ENCODE measurements at regions not wholly inside any gene's neighbourhood (a gene's known extent, or its start where the extent isn't known, plus 50 kb on each side); places are given as distances from the start of the nearest gene placed in this dataset.

- Histone ChIP-seq H3K9me3 (ENCODE audit: control insufficient read depth, insufficient read depth, low read length) (peaks cover 14% of the 10 kb centered on the region), H3K9me1 (ENCODE audit: insufficient read depth, low read length) (no peaks in the 10 kb centered on the region), H3K14ac (replicated peaks; ENCODE audit: low read depth, low read length) (no peak overlapping the region), H3K79me1 (ENCODE audit: low read depth in 1 of 2, low read length in 2 of 2) (no peaks in the 10 kb centered on the region), H4K91ac (ENCODE audit: insufficient read depth, low read depth, low read length) (no peak overlapping the region), H4K20me1 (ENCODE audit: insufficient read depth, low read length) (no peaks in the 10 kb centered on the region), H2AFZ (replicated peaks; ENCODE audit: low read length, poor library complexity) (no peak overlapping the region), H2AK5ac (ENCODE audit: low read depth, low read length) (no peak overlapping the region), H2BK5ac (ENCODE audit: low read depth, low read length, poor library complexity, severe bottlenecking) (no peak overlapping the region), H3K56ac (ENCODE audit: extremely low read depth, insufficient read depth, low read length) (no peak overlapping the region), H4K8ac (ENCODE audit: low read depth in 2 of 2, low read length in 2 of 2) (no peak overlapping the region), H4K5ac (ENCODE audit: low read depth, low read length) (no peak overlapping the region), H3K23ac (ENCODE audit: low read depth, low read length) (no peak overlapping the region), H2BK15ac (ENCODE audit: low read depth, low read length) (no peak overlapping the region), H3K27me3 (ENCODE audit: control insufficient read depth, insufficient read depth, low read length) (no peaks in the 10 kb centered on the region), H3K27ac (ENCODE audit: insufficient read depth, low read length) (no peak overlapping the region), H3K9ac (ENCODE audit: low read depth, low read length) (no peak overlapping the region), H3K4me2 (ENCODE audit: low read depth, low read length) (no peak overlapping the region), H3K4me1 (ENCODE audit: control insufficient read depth, insufficient read depth, low read length) (no peaks in the 10 kb centered on the region), H3K4me3 (ENCODE audit: insufficient read depth, low read depth, low read length) (no peak overlapping the region), H3K36me3 (ENCODE audit: control insufficient read depth, insufficient read depth, low read length) (no peaks in the 10 kb centered on the region), H2BK20ac (ENCODE audit: low read depth, low read length) (no peak overlapping the region), H2AK9ac (replicated peaks; ENCODE audit: low read depth, low read length, poor library complexity) (no peak overlapping the region), H2BK120ac (ENCODE audit: low read depth, low read length) (no peak overlapping the region), H3K18ac (ENCODE audit: low read depth, low read length) (no peak overlapping the region), H3K4ac (ENCODE audit: low read depth, low read length) (no peak overlapping the region)
- ChIA-PET CTCF (no interaction called here), POLR2A (ENCODE audit: unreplicated experiment) (no interaction called here)
- 33% methylated on average over 1 of the region's 1 CpG; no CpG with 5 or more reads in 1 of the 2 experiments for WGBS, 2 experiments (ENCODE audit: extremely low coverage in 2 of 2, insufficient read length in 1 of 2)
- in situ Hi-C loops (cut with MboI; ENCODE audit: low sequenced_read_pairs) (no loop called here), dilution Hi-C loops (cut with HindIII; ENCODE audit: low sequenced_read_pairs, unreplicated experiment) (no loop called here), intact Hi-C loops (cut with micrococcal nuclease) (no loop called here)
- no peak for ATAC-seq (ENCODE audit: low read depth)
- TF ChIP-seq FOS (IDR thresholded peaks at IDR 0.05; ENCODE audit: low read depth, low read length) (no peak), CTCF (conservative IDR thresholded peaks at IDR 0.05; ENCODE audit: low read depth, low read length) (no peak), RAD21 (IDR thresholded peaks at IDR 0.05; ENCODE audit: low read length) (no peak), USF2 (IDR thresholded peaks at IDR 0.05; ENCODE audit: low read depth, low read length) (no peak), CHD1 (IDR thresholded peaks at IDR 0.05; ENCODE audit: low read depth, low read length) (no peak), NFE2L2 (IDR thresholded peaks at IDR 0.05; ENCODE audit: low read depth, low read length) (no peak), MXI1 (IDR thresholded peaks at IDR 0.05; ENCODE audit: borderline replicate concordance, low read depth, low read length) (no peak), RCOR1 (IDR thresholded peaks at IDR 0.05; ENCODE audit: insufficient replicate concordance, low read length) (no peak), MAFK (IDR thresholded peaks at IDR 0.05; ENCODE audit: low read depth, low read length) (no peak), BHLHE40 (IDR thresholded peaks at IDR 0.05; ENCODE audit: low read depth, low read length) (no peak), POLR2A (IDR thresholded peaks at IDR 0.05; ENCODE audit: low read depth, low read length) (no peak), SMC3 (IDR thresholded peaks at IDR 0.05; ENCODE audit: low read depth, low read length) (no peak), RFX5 (IDR thresholded peaks at IDR 0.05; ENCODE audit: low read depth, low read length) (no peak), CEBPB (IDR thresholded peaks at IDR 0.05; ENCODE audit: low read depth, low read length) (no peak), MAZ (IDR thresholded peaks at IDR 0.05; ENCODE audit: borderline replicate concordance, low read depth, low read length) (no peak)
- TF ChIP-seq, protein P1, sequence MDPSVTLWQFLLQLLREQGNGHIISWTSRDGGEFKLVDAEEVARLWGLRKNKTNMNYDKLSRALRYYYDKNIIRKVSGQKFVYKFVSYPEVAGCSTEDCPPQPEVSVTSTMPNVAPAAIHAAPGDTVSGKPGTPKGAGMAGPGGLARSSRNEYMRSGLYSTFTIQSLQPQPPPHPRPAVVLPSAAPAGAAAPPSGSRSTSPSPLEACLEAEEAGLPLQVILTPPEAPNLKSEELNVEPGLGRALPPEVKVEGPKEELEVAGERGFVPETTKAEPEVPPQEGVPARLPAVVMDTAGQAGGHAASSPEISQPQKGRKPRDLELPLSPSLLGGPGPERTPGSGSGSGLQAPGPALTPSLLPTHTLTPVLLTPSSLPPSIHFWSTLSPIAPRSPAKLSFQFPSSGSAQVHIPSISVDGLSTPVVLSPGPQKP (IDR thresholded peaks at IDR 0.05; ENCODE audit: borderline replicate concordance, low read depth, low read length) = no peak
- no peak for DNase-seq
- BruUV-seq (replicated peaks) = no TSS peak
Measured at GRCh38 chr14:44099743-44100488, 407.2 kb downstream of the FSCB start.
